OCI-LY1 (cell line): ENCODE measurements at regions not wholly inside any gene's neighbourhood (a gene's known extent, or its start where the extent isn't known, plus 50 kb on each side); places are given as distances from the start of the nearest gene placed in this dataset.

Experiments used
- H2AFZ ChIP-seq: fragments of 200-600 bp; sonication (generic), shearing (Covaris generic); 2 replicates; pipeline ENCODE4 v1.6.0; 2014; ENCODE audit warnings: antibody characterized with exemption, mild to moderate bottlenecking, low read length
- H3F3A ChIP-seq: fragments of 200-600 bp; sonication (generic), shearing (Covaris generic); 2 replicates; pipeline ENCODE4 v1.6.0; 2014; ENCODE audit warnings: mild to moderate bottlenecking, antibody characterized with exemption, low read length, moderate library complexity; ENCODE audit not compliant: insufficient read depth
- H3K27ac ChIP-seq: fragments of 200-600 bp; sonication (generic); 2 replicates; pipeline ENCODE4 v1.5.1; 2014; ENCODE audit warnings: low read length, mixed run types, mild to moderate bottlenecking, low read depth; ENCODE audit not compliant: poor library complexity, severe bottlenecking
- H3K27me3 ChIP-seq: fragments of 200-600 bp; sonication (generic); 2 replicates; pipeline ENCODE4 v1.6.0; 2014; ENCODE audit warnings: antibody characterized with exemption, mild to moderate bottlenecking, low read length, moderate library complexity; ENCODE audit not compliant: insufficient read depth
- H3K36me3 ChIP-seq: fragments of 200-600 bp; sonication (generic); 2 replicates; pipeline ENCODE4 v1.6.1; 2014; ENCODE audit warnings: mild to moderate bottlenecking, antibody characterized with exemption, low read length, moderate library complexity, mixed read lengths; ENCODE audit not compliant: insufficient read depth
- H3K4me1 ChIP-seq: fragments of 200-600 bp; sonication (generic); 2 replicates; pipeline ENCODE4 v1.5.1; 2014; ENCODE audit warnings: mild to moderate bottlenecking, low read length, moderate library complexity; ENCODE audit not compliant: insufficient read depth, severe bottlenecking
- H3K4me2 ChIP-seq: fragments of 200-600 bp; sonication (generic), shearing (Covaris generic); 2 replicates; pipeline ENCODE4 v1.6.1; 2014; ENCODE audit warnings: low read length
- H3K4me3 ChIP-seq: fragments of 200-600 bp; sonication (generic); 2 replicates; pipeline ENCODE4 v1.5.1; 2014; ENCODE audit warnings: low read length, low read depth, mild to moderate bottlenecking, mixed read lengths; ENCODE audit not compliant: poor library complexity, severe bottlenecking
- H3K79me2 ChIP-seq: fragments of 200-600 bp; shearing (Covaris generic); 2 replicates; pipeline ENCODE4 v1.6.1; 2016; ENCODE audit warnings: mixed run types, low read length, mixed read lengths; ENCODE audit not compliant: insufficient read depth
- H3K9ac ChIP-seq: fragments of 200-600 bp; sonication (generic), shearing (Covaris generic); 2 replicates; pipeline ENCODE4 v1.6.1; 2014; ENCODE audit warnings: mild to moderate bottlenecking, low read length, mixed read lengths
- H3K9me2 ChIP-seq: fragments of 200-600 bp; sonication (generic), shearing (Covaris generic); 2 replicates; pipeline ENCODE4 v1.6.1; 2014; ENCODE audit warnings: low read depth, mild to moderate bottlenecking, low read length, mixed read lengths
- H3K9me3 ChIP-seq: fragments of 200-600 bp; shearing (Covaris generic); 2 replicates; pipeline ENCODE4 v1.6.1; 2014; ENCODE audit warnings: low read length, mixed read lengths
- H4K20me1 ChIP-seq: fragments of 200-600 bp; sonication (generic), shearing (Covaris generic); 2 replicates; pipeline ENCODE4 v1.6.0; 2016; ENCODE audit warnings: mild to moderate bottlenecking, low read length; ENCODE audit not compliant: insufficient read depth
- CTCF ChIP-seq: fragments of 200-600 bp; sonication (generic), shearing (Covaris generic); IDR thresholded peaks from 2 replicates; pipeline ENCODE4 v1.5.1; 2017; ENCODE audit warnings: mild to moderate bottlenecking, antibody characterized with exemption, low read length, moderate library complexity, mixed read lengths
- EZH2 ChIP-seq: fragments of 200-600 bp; sonication (generic), shearing (Covaris generic); IDR thresholded peaks from 2 replicates; pipeline ENCODE4 v1.8.0; 2017; ENCODE audit warnings: borderline replicate concordance, mixed run types, mild to moderate bottlenecking, antibody characterized with exemption, low read length, moderate library complexity, mixed read lengths

DNA sequence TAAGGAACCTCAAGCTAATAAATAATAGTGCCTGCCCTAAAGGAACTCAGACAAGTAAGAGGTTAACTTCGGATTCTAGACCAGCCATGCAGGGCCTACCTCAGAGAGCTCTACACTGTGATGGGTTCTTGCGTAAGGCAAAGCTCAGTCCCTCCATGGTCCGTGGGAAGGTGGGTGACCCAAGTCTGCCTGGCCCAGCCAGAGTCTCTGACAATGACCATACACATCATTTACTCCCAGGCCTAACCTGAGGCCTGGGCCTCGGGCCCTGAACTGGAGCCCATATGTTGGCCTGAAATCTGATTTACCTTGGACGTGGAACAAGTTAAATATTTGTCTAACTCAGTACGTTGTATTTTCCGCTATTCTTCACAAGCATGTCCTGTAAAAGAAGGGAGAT is 55.1 kb downstream of the TMEM174 start:
- Histone ChIP-seq H3F3A (no peaks in the 10 kb centered on the region), H3K79me2 (no peaks in the 10 kb centered on the region), H3K4me2 (no peak overlapping the region), H3K9me3 (no peaks in the 10 kb centered on the region), H3K36me3 (no peaks in the 10 kb centered on the region), H3K9me2 (no peaks in the 10 kb centered on the region), H2AFZ (no peak overlapping the region), H3K4me1 (no peaks in the 10 kb centered on the region), H3K27ac (no peak overlapping the region), H4K20me1 (no peaks in the 10 kb centered on the region), H3K9ac (no peak overlapping the region), H3K27me3 (no peaks in the 10 kb centered on the region), H3K4me3 (no peak overlapping the region)
- TF ChIP-seq CTCF, result no peak
- no peak for TF ChIP-seq EZH2
